ENCODE measurements at regions not wholly inside any gene's neighbourhood (a gene's known extent, or its start where the extent isn't known, plus 50 kb on each side); places are given as distances from the start of the nearest gene placed in this dataset.

- no peaks in the 10 kb centered on the region for H3K4me1 ChIP-seq (replicated peaks in 1 of 2; ENCODE audit: control insufficient read depth in 2 of 2, insufficient read depth in 2 of 2, low read length in 2 of 2)
- no peak overlapping the region for H3K4me3 ChIP-seq
- BruUV-seq (replicated peaks) = no TSS peak
- no peak overlapping the region for H3K9ac ChIP-seq (ENCODE audit: insufficient read depth in 1 of 2, low read depth in 2 of 2, low read length in 2 of 2)
- no peak overlapping the region for H3K27ac ChIP-seq (ENCODE audit: extremely low read depth, low read depth, low read length)
- POLR2A ChIA-PET = no interaction called here
- no peaks in the 10 kb centered on the region for H3K79me2 ChIP-seq (ENCODE audit: control insufficient read depth, insufficient read depth, low read length)
- H3K36me3 ChIP-seq (ENCODE audit: control insufficient read depth, insufficient read depth, low read length) = no peaks in the 10 kb centered on the region
- H3K9me1 ChIP-seq (ENCODE audit: control insufficient read depth, insufficient read depth, low read length) = no peaks in the 10 kb centered on the region
- intact Hi-C loops (cut with micrococcal nuclease) (no loop called here), in situ Hi-C loops (cut with MboI) (loop anchor here (25.0 kb wide), 1 partner anchor 592 kb away; no protein-coding TSS in a partner anchor)
- CTCF ChIA-PET (ENCODE audit: low intra/inter-chr PET ratio) = no interaction called here
- ATAC-seq (no peak), FAIRE-seq (no peak), DNase-seq (ENCODE audit: extremely low read depth in 1 of 4, low spot score in 3 of 4) (no peak)
- no peaks in the 10 kb centered on the region for H3K9me3 ChIP-seq (replicated peaks; ENCODE audit: control insufficient read depth, insufficient read depth, low read depth, low read length)
- no peaks in the 10 kb centered on the region for H4K20me1 ChIP-seq (replicated peaks; ENCODE audit: control insufficient read depth, insufficient read depth, low read length)
- no peaks in the 10 kb centered on the region for H3K27me3 ChIP-seq (ENCODE audit: control insufficient read depth in 2 of 2, insufficient read depth in 2 of 2, low read length in 2 of 2)
- no peak overlapping the region for H2AFZ ChIP-seq (ENCODE audit: low read depth, low read length)
- H3K4me2 ChIP-seq (ENCODE audit: insufficient read depth, low read length) = no peak overlapping the region
- TF ChIP-seq CCNT2 (IDR thresholded peaks at IDR 0.05; ENCODE audit: borderline replicate concordance, extremely low read depth, insufficient read length, low read depth, low read length) (no peak), FOSL1 (tag; conservative IDR thresholded peaks at IDR 0.05) (no peak), ELK1 (CRISPR knock-in tag; IDR thresholded peaks at IDR 0.05) (no peak), HDAC2 (IDR thresholded peaks at IDR 0.05) (no peak), MAFK (IDR thresholded peaks at IDR 0.05; ENCODE audit: low read length) (no peak), NFRKB (IDR thresholded peaks at IDR 0.05; ENCODE audit: low read depth) (no peak), KLF10 (CRISPR knock-in tag; IDR thresholded peaks at IDR 0.05) (no peak), SRSF9 (IDR thresholded peaks at IDR 0.05; ENCODE audit: borderline replicate concordance, low read depth, low read length) (no peak), ZBTB7A (IDR thresholded peaks at IDR 0.05; ENCODE audit: borderline replicate concordance, control insufficient read depth, low read depth, low read length) (no peak), SIN3A (IDR thresholded peaks at IDR 0.05; ENCODE audit: borderline replicate concordance in 2 of 2, control insufficient read depth in 1 of 2, low read depth in 2 of 2, low read length in 2 of 2) (no peak), POLR2B (IDR thresholded peaks at IDR 0.05; ENCODE audit: low read depth, partially characterized antibody) (no peak), CHD7 (IDR thresholded peaks at IDR 0.05; ENCODE audit: low read depth, low read length) (no peak)
These were observed 203.8 kb upstream of the WDFY3 start for GRCh38 chr4:85170241-85170640.

All from K562 (cell line).